ENCODE measurements at regions not wholly inside any gene's neighbourhood (a gene's known extent, or its start where the extent isn't known, plus 50 kb on each side); places are given as distances from the start of the nearest gene placed in this dataset.
A peak's percentile ranks its signal among the peaks of the same experiment; 100 is the strongest.

DNA sequence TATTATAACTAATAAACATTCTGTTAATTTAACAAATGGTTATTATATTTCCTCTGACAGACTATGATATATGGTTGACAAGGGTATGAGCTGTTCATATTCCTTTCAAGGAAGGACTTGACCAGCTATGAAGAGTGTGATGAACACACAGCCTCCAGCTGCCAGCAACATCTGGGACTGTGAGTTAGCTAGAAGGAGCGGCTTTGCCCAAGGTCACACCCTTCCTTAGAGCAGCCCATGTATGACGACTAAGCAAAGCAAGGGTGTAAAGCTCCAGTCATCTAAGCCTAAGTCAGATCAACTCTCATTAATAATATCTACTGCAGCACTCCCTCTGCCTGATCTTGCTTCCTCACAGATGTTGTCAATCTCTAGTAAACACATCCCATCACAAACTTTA lies 355.4 kb downstream of the PLPP3 start:
- DNase-seq (ENCODE audit: insufficient read length) (no peak), FAIRE-seq (no peak)
- TF ChIP-seq POLR2AphosphoS5 (IDR thresholded peaks at IDR 0.05; ENCODE audit: low read depth, low read length): no peak
- TF ChIP-seq TAF1 (IDR thresholded peaks at IDR 0.05; ENCODE audit: borderline replicate concordance, low read depth, low read length): no peak
- no peak for TF ChIP-seq POLR2A (IDR thresholded peaks at IDR 0.05; ENCODE audit: low read depth, low read length)

DNA sequence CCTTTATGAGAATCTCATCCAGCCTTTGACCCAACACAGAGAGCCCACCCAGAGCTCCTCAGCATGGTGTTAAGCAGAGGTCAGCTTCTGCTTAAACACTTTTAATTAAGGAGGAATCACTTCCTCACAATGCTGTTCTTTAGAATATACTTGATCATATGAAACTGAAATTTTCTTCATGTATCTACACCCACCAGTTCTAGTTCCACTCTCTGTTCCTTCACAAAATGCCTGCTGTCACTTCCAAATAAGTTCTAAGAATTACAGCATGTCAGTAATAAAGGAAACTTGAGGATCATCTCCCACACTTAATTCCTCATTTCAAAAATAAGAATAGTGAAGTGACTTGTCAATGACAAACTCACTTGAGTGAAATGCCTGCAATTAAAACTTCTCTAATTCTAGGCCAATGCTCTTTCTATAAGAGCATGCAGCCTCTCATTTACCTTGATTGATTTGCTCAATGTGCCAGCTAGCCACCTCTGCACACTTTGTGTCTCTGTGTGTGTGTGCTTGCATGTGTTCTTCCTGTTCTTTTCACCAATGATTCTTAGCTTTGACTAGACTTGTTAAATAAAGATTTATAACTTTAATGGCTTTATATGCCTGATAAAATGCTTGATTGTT lies 356.3 kb downstream of the PLPP3 start:
- DNase-seq (ENCODE audit: insufficient read length) (no peak), FAIRE-seq (no peak)
- TF ChIP-seq POLR2AphosphoS5 (IDR thresholded peaks at IDR 0.05; ENCODE audit: low read depth, low read length) (no peak), TAF1 (IDR thresholded peaks at IDR 0.05; ENCODE audit: borderline replicate concordance, low read depth, low read length) (no peak), POLR2A (IDR thresholded peaks at IDR 0.05; ENCODE audit: low read depth, low read length) (no peak)

DNA sequence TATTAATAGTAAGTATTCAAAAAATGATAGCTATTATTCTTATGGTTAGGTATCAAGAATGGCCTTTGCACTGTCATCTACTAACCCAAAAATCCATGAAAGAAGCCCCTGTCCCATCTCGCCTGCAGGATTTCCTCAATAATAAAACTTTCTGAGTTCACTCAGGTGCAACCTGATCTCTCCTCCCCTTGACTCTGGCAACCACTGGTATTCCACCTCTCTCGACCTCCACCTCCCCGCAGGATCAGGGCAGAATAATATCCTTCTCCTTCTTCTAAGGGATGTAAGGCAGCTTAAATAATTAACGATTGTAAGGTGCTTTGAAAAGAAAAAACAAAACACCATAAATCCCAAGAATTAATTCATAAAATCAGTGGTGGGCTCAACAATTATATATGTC lies 359.3 kb downstream of the PLPP3 start:
- TF ChIP-seq POLR2AphosphoS5 (IDR thresholded peaks at IDR 0.05; ENCODE audit: low read depth, low read length) (no peak), TAF1 (IDR thresholded peaks at IDR 0.05; ENCODE audit: borderline replicate concordance, low read depth, low read length) (no peak), POLR2A (IDR thresholded peaks at IDR 0.05; ENCODE audit: low read depth, low read length) (no peak)
- no peak for FAIRE-seq

DNA sequence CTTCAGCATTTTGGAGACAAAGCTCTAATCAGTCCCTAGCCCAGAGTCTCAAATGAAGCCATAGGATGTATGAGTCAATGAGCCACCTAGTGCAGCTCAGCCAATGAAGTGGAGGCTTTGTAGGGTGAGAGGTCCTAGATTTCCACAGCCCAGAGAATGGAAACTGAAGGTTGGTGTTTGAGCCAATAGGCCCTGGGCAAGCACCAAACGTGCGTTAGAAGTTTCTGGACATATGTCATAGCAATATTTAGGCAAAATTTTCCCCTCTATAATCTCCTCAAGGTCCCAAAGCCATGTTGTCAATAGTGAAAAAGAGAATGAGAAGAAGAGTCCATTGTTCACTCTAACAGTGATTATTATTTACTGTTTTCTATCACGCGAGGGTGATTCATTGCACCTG lies 361.3 kb downstream of the PLPP3 start:
- FAIRE-seq (no peak), DNase-seq (ENCODE audit: insufficient read length) (no peak)
- no peak for TF ChIP-seq TAF1 (IDR thresholded peaks at IDR 0.05; ENCODE audit: borderline replicate concordance, low read depth, low read length)

More for the DNA sequence above, 359.3 kb downstream of the PLPP3 start:
- no peak for DNase-seq (ENCODE audit: insufficient read length)

DNA sequence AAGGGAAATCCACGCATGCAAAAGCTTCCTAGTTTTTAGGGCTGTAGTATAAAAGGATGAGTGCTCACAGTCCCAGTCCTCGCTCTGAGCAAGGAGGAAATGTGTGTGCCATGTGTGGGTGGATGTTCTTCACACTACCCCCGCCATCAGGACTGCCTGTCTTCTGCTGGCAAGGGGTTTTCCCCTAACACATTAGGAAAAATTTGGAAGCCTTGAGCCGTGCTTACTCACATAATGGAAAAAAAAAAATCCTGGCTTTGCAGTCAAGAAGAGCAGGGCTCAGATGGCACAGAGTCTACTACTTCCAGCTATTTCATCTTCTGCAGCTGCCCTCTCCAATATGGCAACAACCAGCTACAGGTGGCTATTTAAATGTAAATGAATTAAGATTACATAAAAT lies 363.1 kb downstream of the PLPP3 start:
- DNase-seq (ENCODE audit: insufficient read length) (no peak), FAIRE-seq (no peak)
- TF ChIP-seq POLR2AphosphoS5 (IDR thresholded peaks at IDR 0.05; ENCODE audit: low read depth, low read length): no peak
- no peak for TF ChIP-seq POLR2A (IDR thresholded peaks at IDR 0.05; ENCODE audit: low read depth, low read length)
- no peak for TF ChIP-seq TAF1 (IDR thresholded peaks at IDR 0.05; ENCODE audit: borderline replicate concordance, low read depth, low read length)

DNA sequence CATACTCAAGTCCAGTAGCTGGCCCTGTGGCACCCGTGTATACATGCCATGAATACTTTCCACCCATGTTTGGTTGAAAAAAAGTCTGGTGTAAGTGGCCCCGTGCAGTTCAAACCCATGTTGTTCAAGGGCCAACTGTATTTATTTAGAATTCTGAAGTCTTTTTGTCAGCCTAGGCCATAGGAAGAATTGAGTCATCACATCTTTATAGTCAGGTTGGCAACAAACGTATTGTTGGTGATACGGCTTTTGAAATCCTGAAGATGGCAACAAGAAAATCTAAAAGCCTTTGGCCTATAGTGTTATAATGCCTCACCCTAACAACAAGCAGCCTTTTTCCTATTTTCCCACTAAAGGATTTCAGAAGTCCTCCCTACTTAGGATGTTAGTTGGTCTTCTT lies 363.6 kb downstream of the PLPP3 start:
- FAIRE-seq (no peak), DNase-seq (ENCODE audit: insufficient read length) (no peak)
- no peak for TF ChIP-seq POLR2A (IDR thresholded peaks at IDR 0.05; ENCODE audit: low read depth, low read length)
- TF ChIP-seq TAF1 (IDR thresholded peaks at IDR 0.05; ENCODE audit: borderline replicate concordance, low read depth, low read length): no peak
- TF ChIP-seq POLR2AphosphoS5 (IDR thresholded peaks at IDR 0.05; ENCODE audit: low read depth, low read length): no peak

DNA sequence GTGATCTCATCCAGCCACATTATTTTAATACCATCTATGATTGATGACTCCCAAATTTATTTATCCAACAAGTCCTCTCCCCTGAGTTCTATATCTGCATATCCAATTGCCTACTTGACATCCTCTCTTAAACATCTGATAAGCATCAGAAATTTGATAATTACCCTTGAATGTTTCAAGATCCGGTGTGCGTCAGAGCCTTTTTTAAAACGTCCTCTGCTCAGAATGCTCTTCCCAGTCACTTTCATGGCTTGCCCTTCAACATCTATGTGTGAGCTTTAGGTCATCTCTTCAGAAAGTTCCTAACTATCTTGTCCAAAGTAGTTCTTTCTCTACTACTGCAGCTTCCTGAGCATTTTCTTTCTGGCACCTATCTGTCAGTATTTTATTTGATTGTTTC lies 364.3 kb downstream of the PLPP3 start:
- DNase-seq (ENCODE audit: insufficient read length): no peak
- FAIRE-seq: no peak
- no peak for TF ChIP-seq POLR2AphosphoS5 (IDR thresholded peaks at IDR 0.05; ENCODE audit: low read depth, low read length)

DNA sequence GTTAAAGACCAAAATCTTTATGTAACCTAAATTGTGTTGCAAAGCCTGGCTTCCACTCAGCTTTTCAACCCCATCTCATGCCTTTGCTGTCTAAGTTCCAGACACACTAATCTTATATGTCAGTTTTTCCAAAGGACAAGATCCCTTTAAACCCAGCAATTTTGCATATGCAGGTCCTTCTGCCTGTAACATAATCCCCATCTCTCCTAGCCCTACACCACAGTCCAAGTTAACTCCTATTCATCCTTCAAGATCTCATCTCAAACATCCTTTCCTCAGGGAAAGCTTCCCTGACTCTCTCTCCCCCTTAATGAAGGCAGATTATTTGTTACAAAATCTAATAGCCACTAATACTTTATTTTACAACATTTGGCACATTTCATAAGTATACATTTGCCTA lies 366.3 kb downstream of the PLPP3 start:
- DNase-seq (ENCODE audit: insufficient read length) (no peak), FAIRE-seq (no peak)
- TF ChIP-seq POLR2A (IDR thresholded peaks at IDR 0.05; ENCODE audit: low read depth, low read length): no peak
- no peak for TF ChIP-seq TAF1 (IDR thresholded peaks at IDR 0.05; ENCODE audit: borderline replicate concordance, low read depth, low read length)
- TF ChIP-seq POLR2AphosphoS5 (IDR thresholded peaks at IDR 0.05; ENCODE audit: low read depth, low read length): no peak

DNA sequence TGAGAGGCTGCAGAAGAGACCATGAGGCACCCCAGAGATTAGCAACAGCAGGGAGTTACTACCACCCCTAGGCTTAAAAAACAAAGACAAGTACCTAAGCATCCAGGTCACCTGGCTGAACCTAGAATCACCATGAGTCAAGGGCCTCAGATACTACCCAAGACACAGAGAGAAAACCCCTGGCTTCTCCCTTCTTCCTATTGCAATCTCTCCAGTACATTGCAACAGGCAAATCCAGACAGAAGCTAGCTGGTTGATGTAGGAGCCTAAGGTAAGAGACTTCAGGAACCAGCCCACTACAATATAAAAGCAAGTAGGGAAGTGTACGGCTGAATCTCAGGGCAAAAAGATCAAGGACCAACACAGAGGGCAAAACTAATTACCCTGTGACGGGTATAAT lies 367.2 kb downstream of the PLPP3 start:
- DNase-seq (ENCODE audit: insufficient read length) (no peak), FAIRE-seq (no peak)
- no peak for TF ChIP-seq POLR2AphosphoS5 (IDR thresholded peaks at IDR 0.05; ENCODE audit: low read depth, low read length)
- TF ChIP-seq TAF1 (IDR thresholded peaks at IDR 0.05; ENCODE audit: borderline replicate concordance, low read depth, low read length): no peak
- no peak for TF ChIP-seq POLR2A (IDR thresholded peaks at IDR 0.05; ENCODE audit: low read depth, low read length)

DNA sequence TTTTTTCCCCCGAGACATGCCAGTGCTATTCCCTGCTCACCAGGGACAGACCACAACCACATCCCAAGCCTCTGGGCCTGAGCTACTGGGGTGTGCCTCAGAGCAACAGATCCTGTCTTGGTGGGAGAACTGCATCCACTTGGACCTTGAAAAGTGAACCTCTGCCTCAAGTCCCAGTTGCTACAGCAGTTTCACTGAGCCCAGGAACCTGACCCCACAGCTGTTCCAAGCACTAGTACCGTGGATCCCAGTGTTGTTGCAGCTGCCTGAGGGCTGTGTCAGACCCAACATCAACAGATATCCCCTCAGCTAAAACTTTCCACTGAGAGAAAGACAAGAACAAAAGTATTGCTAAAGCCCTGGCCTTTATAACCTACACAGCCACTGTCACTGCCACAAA lies 373.0 kb downstream of the PLPP3 start:
- no peak for FAIRE-seq
- TF ChIP-seq POLR2A (IDR thresholded peaks at IDR 0.05; ENCODE audit: low read depth, low read length) (no peak), TAF1 (IDR thresholded peaks at IDR 0.05; ENCODE audit: borderline replicate concordance, low read depth, low read length) (no peak), POLR2AphosphoS5 (IDR thresholded peaks at IDR 0.05; ENCODE audit: low read depth, low read length) (no peak)
- no peak for DNase-seq (ENCODE audit: insufficient read length)

DNA sequence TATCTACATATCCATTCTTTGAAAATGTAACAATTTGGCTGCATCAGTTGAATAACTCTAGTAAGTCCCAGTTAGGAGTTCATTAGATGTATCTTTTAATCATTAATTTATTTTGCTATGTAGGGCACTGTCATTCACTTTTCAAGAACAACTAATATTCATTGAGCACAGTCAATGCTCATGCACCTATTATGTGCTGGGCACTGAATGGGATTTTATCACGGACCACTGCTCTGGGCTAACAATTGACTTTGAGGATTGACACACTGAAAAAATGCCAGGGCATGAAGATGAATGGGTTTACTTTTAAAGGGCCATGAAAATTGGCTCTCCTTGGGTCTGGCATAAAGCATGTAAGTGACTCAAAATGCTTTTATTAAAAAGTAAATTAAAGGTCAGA lies 375.2 kb downstream of the PLPP3 start:
- TF ChIP-seq TAF1 (IDR thresholded peaks at IDR 0.05; ENCODE audit: borderline replicate concordance, low read depth, low read length): no peak
- TF ChIP-seq POLR2A (IDR thresholded peaks at IDR 0.05; ENCODE audit: low read depth, low read length): no peak
- TF ChIP-seq POLR2AphosphoS5 (IDR thresholded peaks at IDR 0.05; ENCODE audit: low read depth, low read length): no peak
- DNase-seq (ENCODE audit: insufficient read length): no peak
- FAIRE-seq: no peak

DNA sequence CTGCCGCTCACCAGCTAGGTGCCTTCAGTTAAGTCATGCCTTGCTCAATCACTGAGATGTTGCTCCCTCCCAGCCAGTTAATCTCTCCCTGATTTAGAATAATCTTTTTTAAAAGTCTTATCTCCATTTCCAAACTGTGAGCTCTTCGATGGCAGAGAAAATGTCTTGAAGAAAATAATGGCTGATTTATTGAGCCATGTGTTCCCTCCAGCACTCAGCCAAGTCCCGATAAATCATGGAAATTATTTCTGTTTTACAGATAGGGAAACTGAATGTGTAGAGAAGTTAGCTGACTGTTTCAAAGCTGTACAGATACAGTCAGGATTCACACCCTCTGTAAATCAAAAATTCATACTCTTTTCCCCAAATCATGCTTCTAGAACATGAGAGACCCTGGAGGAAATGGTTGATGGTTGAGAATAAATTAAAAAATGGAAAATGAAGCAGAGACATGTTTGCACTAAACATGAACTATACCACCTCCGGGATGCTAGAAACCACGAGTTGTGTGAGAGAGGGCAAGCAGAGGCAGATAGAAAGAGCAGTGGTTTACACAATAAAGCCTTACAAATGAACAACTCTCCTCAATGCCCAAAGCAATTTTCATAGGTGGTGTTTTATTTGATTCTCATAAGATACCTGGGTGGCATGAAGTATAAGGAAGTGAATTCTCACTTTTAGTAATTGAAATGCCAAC lies 376.4 kb downstream of the PLPP3 start:
- DNase-seq (ENCODE audit: insufficient read length) (no peak), FAIRE-seq (peak; percentile 30)
- no peak for TF ChIP-seq TAF1 (IDR thresholded peaks at IDR 0.05; ENCODE audit: borderline replicate concordance, low read depth, low read length)
- TF ChIP-seq POLR2AphosphoS5 (IDR thresholded peaks at IDR 0.05; ENCODE audit: low read depth, low read length): no peak
